ENCODE measurements at regions not wholly inside any gene's neighbourhood (a gene's known extent, or its start where the extent isn't known, plus 50 kb on each side); places are given as distances from the start of the nearest gene placed in this dataset.

DNA sequence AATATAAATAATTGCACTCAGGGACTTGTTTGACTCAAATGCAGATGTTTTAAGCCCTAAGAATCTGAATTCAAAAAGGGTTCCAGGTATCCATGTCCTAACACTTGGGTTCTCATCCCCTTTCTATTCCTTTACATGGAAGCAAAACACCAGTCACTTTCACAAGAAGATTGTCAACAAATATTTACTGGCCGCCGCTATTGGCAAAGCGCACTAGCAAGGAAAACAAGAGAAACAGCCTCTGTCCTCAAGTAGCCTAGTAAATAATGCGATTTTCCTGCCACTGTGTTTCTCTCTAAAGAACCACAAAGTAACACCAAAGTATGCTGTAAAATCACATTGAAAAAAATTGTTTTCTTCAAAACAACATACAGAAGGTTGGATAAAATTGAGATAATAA lies 66.7 kb upstream of the EZH2 start:
- POLR2A ChIA-PET = no interaction called here
- CTCF ChIA-PET = no interaction called here
- DNase-seq (ENCODE audit: extremely low spot score) = no peak
- no peak for TF ChIP-seq ARNT (IDR thresholded peaks at IDR 0.05)
- no peak for TF ChIP-seq ELF4 (IDR thresholded peaks at IDR 0.05)
- TF ChIP-seq FOXA1 (IDR thresholded peaks at IDR 0.05) = no peak
- TF ChIP-seq, protein P1, sequence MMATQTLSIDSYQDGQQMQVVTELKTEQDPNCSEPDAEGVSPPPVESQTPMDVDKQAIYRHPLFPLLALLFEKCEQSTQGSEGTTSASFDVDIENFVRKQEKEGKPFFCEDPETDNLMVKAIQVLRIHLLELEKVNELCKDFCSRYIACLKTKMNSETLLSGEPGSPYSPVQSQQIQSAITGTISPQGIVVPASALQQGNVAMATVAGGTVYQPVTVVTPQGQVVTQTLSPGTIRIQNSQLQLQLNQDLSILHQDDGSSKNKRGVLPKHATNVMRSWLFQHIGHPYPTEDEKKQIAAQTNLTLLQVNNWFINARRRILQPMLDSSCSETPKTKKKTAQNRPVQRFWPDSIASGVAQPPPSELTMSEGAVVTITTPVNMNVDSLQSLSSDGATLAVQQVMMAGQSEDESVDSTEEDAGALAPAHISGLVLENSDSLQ (IDR thresholded peaks at IDR 0.05) = no peak
- no peak for TF ChIP-seq L3MBTL2 (conservative IDR thresholded peaks at IDR 0.05)
- TF ChIP-seq BHLHE40 (IDR thresholded peaks at IDR 0.05; ENCODE audit: borderline replicate concordance) = no peak
- TF ChIP-seq FOXK2 (IDR thresholded peaks at IDR 0.05) = no peak
- no peak for TF ChIP-seq SP1 (IDR thresholded peaks at IDR 0.05)
- TF ChIP-seq CTBP1 (IDR thresholded peaks at IDR 0.05; ENCODE audit: borderline replicate concordance) = no peak
- no peak for TF ChIP-seq ZNF384 (IDR thresholded peaks at IDR 0.05)
- no peak for TF ChIP-seq TARDBP (IDR thresholded peaks at IDR 0.05)
- no peak for TF ChIP-seq NFRKB (IDR thresholded peaks at IDR 0.05)
- no peak for TF ChIP-seq SUZ12 (IDR thresholded peaks at IDR 0.05)
- no peak for TF ChIP-seq LEF1 (IDR thresholded peaks at IDR 0.05; ENCODE audit: borderline replicate concordance)
- no peak for TF ChIP-seq FOXM1 (IDR thresholded peaks at IDR 0.05; ENCODE audit: borderline replicate concordance)
- no peak for TF ChIP-seq HDGF (IDR thresholded peaks at IDR 0.05; ENCODE audit: borderline replicate concordance)

DNA sequence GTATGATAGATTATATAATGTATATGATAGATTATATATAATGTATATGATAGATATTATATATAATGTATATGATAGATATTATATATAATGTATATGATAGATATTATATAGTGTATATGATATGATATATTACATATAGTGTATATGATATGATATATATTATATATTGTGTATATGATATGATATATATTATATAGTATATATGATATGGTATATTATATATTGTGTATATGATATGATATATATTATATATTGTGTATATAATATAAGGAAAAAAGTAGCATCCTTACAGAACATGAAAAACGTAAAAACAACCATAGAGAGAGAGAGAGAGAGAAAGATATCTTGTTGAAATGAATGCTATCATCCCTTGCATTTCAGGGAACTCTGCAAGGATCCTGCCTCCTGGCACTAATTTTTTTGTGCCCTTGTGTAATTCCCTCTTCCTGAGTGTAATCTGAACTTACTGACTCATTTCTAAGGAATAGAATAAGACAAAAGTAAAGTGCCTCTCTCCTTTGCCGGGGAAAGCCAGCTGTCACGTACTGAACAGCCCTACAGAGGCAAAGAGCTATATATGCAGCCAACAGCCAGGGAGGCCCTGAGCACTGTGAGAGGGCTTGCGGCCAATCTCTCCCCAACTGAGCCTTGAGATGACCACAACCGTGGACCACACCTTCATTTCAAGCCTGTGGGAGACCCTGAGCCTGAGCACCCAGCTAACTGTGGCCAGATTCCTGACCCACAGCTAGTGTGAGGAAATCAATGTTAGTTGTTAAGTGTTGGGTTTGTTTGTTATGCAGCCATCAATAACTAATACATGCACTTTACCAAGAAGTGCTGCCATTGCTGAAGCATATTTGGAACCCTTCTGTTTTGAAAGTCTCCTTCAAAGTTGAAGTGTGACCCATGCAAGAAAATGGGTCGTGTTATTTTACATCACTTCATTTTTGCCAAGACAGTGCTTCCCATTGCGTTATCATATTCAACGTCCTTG lies 61.1 kb upstream of the EZH2 start:
- ChIA-PET POLR2A (no interaction called here), CTCF (no interaction called here)
- DNase-seq (ENCODE audit: extremely low spot score) = no peak
- TF ChIP-seq SUZ12 (IDR thresholded peaks at IDR 0.05) (no peak), TARDBP (IDR thresholded peaks at IDR 0.05) (no peak), ELF4 (IDR thresholded peaks at IDR 0.05) (no peak), FOXK2 (IDR thresholded peaks at IDR 0.05) (no peak), LEF1 (IDR thresholded peaks at IDR 0.05; ENCODE audit: borderline replicate concordance) (no peak), BHLHE40 (IDR thresholded peaks at IDR 0.05; ENCODE audit: borderline replicate concordance) (no peak), HDGF (IDR thresholded peaks at IDR 0.05; ENCODE audit: borderline replicate concordance) (no peak)
- TF ChIP-seq, protein P1 (IDR thresholded peaks at IDR 0.05) = no peak

DNA sequence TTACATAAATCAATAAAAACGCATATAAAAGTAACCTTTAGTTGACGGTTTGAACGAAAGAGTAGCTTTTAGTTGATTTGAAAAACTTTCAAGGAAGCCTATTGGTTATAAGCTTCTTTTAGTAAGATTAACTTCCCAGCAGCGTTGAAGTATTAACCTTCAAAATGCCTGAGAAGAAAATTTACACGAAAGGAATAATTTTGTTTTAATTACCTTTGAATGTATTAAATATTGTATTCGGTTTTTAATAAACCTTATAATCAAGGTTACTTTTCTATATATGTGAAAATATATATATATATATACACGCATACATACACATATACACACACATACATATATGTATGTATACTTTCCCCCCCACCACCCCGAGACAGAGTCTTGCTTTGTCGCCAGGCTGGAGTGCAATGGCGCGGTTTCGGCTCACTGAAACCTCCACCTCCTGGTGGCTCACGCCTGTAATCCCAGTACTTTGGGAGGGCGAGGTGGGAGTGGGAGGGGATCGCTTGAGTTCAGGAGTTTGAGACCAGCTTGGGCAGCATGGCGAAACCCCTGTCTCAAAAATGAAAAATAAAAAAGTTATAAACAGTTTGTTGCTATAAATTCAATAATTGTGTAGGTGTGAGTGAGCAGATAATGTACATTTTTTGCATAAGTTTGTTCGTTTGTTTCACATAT lies 57.6 kb upstream of the EZH2 start:
- CTCF ChIA-PET = interaction anchor here (0.6 to 1.2 kb wide), 6 partner anchors 16 to 127 kb away, joined by 3 to 8 read pairs (median 4); no protein-coding TSS in a partner anchor
- TF ChIP-seq, protein P1 (IDR thresholded peaks at IDR 0.05) = 0 out of 2 replicates have a peak, but pooled peaks have one; percentile 25
- no peak for TF ChIP-seq NFRKB (IDR thresholded peaks at IDR 0.05)
- TF ChIP-seq L3MBTL2 (conservative IDR thresholded peaks at IDR 0.05) = peak; percentile 38; the same call in 1 of the 2 replicates
- no peak for TF ChIP-seq ZNF384 (IDR thresholded peaks at IDR 0.05)

DNA sequence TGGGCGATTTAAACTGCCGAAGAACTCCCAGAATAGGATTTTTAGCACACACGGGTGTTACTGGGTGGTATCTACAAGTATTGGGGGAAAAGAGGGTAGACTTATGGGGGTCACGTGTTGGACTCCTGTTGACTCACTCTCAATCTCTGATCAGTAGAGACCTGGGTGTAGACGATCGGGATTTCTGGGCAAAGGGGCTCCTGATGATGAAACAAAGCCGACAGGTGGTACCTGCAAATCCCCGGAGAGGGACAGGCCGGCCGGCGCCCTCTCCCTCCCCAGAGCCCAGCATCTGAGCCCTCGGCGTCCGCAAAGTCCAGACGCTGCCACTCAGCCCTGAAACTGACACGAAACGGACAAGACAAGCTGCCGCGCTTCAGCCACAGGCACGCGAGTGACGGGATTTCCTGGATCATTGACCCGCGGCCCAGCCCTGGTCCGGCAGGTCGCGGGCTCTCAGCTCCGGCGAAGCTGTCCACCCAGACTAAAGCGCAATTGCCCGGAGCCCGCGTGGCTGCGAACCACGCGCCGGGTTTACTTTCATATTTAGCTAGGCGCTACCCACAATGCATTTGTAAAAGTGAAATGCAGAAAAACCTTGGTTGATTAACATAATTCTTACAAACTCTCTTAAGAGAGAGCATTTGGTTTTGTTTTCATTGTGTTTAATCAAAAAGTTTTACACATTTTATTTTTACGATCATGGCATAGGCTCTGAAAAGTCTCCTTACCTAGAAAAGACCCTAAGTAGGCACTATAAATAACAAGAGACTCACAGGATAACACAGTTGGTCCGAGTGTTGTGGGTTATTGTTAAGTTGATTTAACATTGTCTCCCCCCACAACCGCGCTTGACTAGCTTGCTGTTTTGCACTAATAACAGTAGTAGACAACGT lies 56.9 kb upstream of the EZH2 start:
- peak; percentile 63; the same call in 1 of the 2 replicates for TF ChIP-seq ARNT (IDR thresholded peaks at IDR 0.05)
- TF ChIP-seq FOXM1 (IDR thresholded peaks at IDR 0.05; ENCODE audit: borderline replicate concordance) = peak; percentile 83
- TF ChIP-seq SUZ12 (IDR thresholded peaks at IDR 0.05) = no peak; the same call in 1 of the 2 replicates
- no peak for TF ChIP-seq BHLHE40 (IDR thresholded peaks at IDR 0.05; ENCODE audit: borderline replicate concordance)
- TF ChIP-seq FOXA1 (IDR thresholded peaks at IDR 0.05) = no peak
- TF ChIP-seq, protein P1 (IDR thresholded peaks at IDR 0.05) = peak; percentile 89
- peak; percentile 46; the same call in 1 of the 2 replicates for TF ChIP-seq ELF4 (IDR thresholded peaks at IDR 0.05)
- TF ChIP-seq LEF1 (IDR thresholded peaks at IDR 0.05; ENCODE audit: borderline replicate concordance) = no peak
- TF ChIP-seq FOXK2 (IDR thresholded peaks at IDR 0.05) = peak; percentile 17; the same call in 1 of the 2 replicates
- peak; percentile 78 for TF ChIP-seq TARDBP (IDR thresholded peaks at IDR 0.05)
- peak; percentile 93 for TF ChIP-seq L3MBTL2 (conservative IDR thresholded peaks at IDR 0.05)
- CTCF ChIA-PET = interaction anchor here (0.6 to 1.2 kb wide), 4 partner anchors 17 to 85 kb away, joined by 3 to 8 read pairs (median 4); no protein-coding TSS in a partner anchor
- peak; percentile 76 for DNase-seq (ENCODE audit: extremely low spot score)
- POLR2A ChIA-PET = interaction anchor here (0.7 to 3.2 kb wide), 17 partner anchors 15 to 237 kb away, joined by 3 to 21 read pairs (median 4); partner anchors contain the start of gene EZH2

More for the DNA sequence above, 57.6 kb upstream of the EZH2 start:
- POLR2A ChIA-PET = interaction anchor here (0.7 to 3.2 kb wide), 19 partner anchors 14 to 426 kb away, joined by 3 to 21 read pairs (median 4); partner anchors contain the start of gene EZH2
- peak; percentile 55 for DNase-seq (ENCODE audit: extremely low spot score)

Data from HEK293T (cell line).